ENCODE measurements at regions not wholly inside any gene's neighbourhood (a gene's known extent, or its start where the extent isn't known, plus 50 kb on each side); places are given as distances from the start of the nearest gene placed in this dataset.

- Histone ChIP-seq H3K36me3 (no peaks in the 10 kb centered on the region), H3K9me3 (no peaks in the 10 kb centered on the region), H3K27ac (no peak overlapping the region), H3K4me1 (ENCODE audit: control insufficient read depth in 1 of 2, insufficient read depth in 1 of 2, low read depth in 1 of 2, low read length in 1 of 2) (no peaks in the 10 kb centered on the region), H3K27me3 (no peaks in the 10 kb centered on the region), H3K4me3 (ENCODE audit: low read depth in 1 of 2, low read length in 1 of 2) (no peak overlapping the region)
- TF ChIP-seq CTCF (IDR thresholded peaks at IDR 0.05), result no peak
Measured at GRCh38 chr2:51149725-51150124, 117.8 kb upstream of the NRXN1 start.

GRCh38 chr2:51145761-51146160 is 113.8 kb upstream of the NRXN1 start:
- Histone ChIP-seq H3K27ac (no peak overlapping the region), H3K4me3 (ENCODE audit: low read depth in 1 of 2, low read length in 1 of 2) (no peak overlapping the region), H3K27me3 (no peaks in the 10 kb centered on the region), H3K4me1 (ENCODE audit: control insufficient read depth in 1 of 2, insufficient read depth in 1 of 2, low read depth in 1 of 2, low read length in 1 of 2) (no peaks in the 10 kb centered on the region), H3K9me3 (no peaks in the 10 kb centered on the region), H3K36me3 (no peaks in the 10 kb centered on the region)
- TF ChIP-seq CTCF (IDR thresholded peaks at IDR 0.05), result no peak

GRCh38 chr2:51120754-51121280 is 88.9 kb upstream of the NRXN1 start:
- H3K4me3 ChIP-seq (ENCODE audit: low read depth in 1 of 2, low read length in 1 of 2), result no peak overlapping the region
- H3K27ac ChIP-seq, result no peak overlapping the region
- no peak for TF ChIP-seq CTCF (IDR thresholded peaks at IDR 0.05)
- no peaks in the 10 kb centered on the region for H3K4me1 ChIP-seq (ENCODE audit: control insufficient read depth in 1 of 2, insufficient read depth in 1 of 2, low read depth in 1 of 2, low read length in 1 of 2)
- no peaks in the 10 kb centered on the region for H3K9me3 ChIP-seq
- H3K36me3 ChIP-seq, result no peaks in the 10 kb centered on the region
- H3K27me3 ChIP-seq, result no peaks in the 10 kb centered on the region

- no peaks in the 10 kb centered on the region for H3K4me1 ChIP-seq (ENCODE audit: control insufficient read depth in 1 of 2, insufficient read depth in 1 of 2, low read depth in 1 of 2, low read length in 1 of 2)
- H3K9me3 ChIP-seq, result no peaks in the 10 kb centered on the region
- TF ChIP-seq CTCF (IDR thresholded peaks at IDR 0.05), result no peak
- H3K27me3 ChIP-seq, result no peaks in the 10 kb centered on the region
- H3K36me3 ChIP-seq, result no peaks in the 10 kb centered on the region
- no peak overlapping the region for H3K27ac ChIP-seq
- no peak overlapping the region for H3K4me3 ChIP-seq (ENCODE audit: low read depth in 1 of 2, low read length in 1 of 2)
Measured at GRCh38 chr2:51111532-51111931, 79.6 kb upstream of the NRXN1 start.

- no peaks in the 10 kb centered on the region for H3K9me3 ChIP-seq
- H3K4me1 ChIP-seq (ENCODE audit: control insufficient read depth in 1 of 2, insufficient read depth in 1 of 2, low read depth in 1 of 2, low read length in 1 of 2), result peaks cover 0 to 1% of the 10 kb centered on the region in 2 experiments
- no peaks in the 10 kb centered on the region for H3K36me3 ChIP-seq
- no peak overlapping the region for H3K4me3 ChIP-seq (ENCODE audit: low read depth in 1 of 2, low read length in 1 of 2)
- TF ChIP-seq CTCF (IDR thresholded peaks at IDR 0.05), result no peak
- H3K27me3 ChIP-seq, result no peaks in the 10 kb centered on the region
- H3K27ac ChIP-seq, result no peak overlapping the region
Measured at GRCh38 chr2:51108794-51109193, 76.9 kb upstream of the NRXN1 start.

GRCh38 chr2:51107841-51108240 is 75.9 kb upstream of the NRXN1 start:
- H3K4me1 ChIP-seq (ENCODE audit: control insufficient read depth in 1 of 2, insufficient read depth in 1 of 2, low read depth in 1 of 2, low read length in 1 of 2), result peaks cover 9 to 11% of the 10 kb centered on the region in 2 experiments
- H3K27me3 ChIP-seq, result no peaks in the 10 kb centered on the region
- H3K9me3 ChIP-seq, result no peaks in the 10 kb centered on the region
- no peak overlapping the region for H3K4me3 ChIP-seq (ENCODE audit: low read depth in 1 of 2, low read length in 1 of 2)
- TF ChIP-seq CTCF (IDR thresholded peaks at IDR 0.05), result no peak
- no peaks in the 10 kb centered on the region for H3K36me3 ChIP-seq
- no peak overlapping the region for H3K27ac ChIP-seq
